ENCODE measurements at regions not wholly inside any gene's neighbourhood (a gene's known extent, or its start where the extent isn't known, plus 50 kb on each side); places are given as distances from the start of the nearest gene placed in this dataset.

DNA sequence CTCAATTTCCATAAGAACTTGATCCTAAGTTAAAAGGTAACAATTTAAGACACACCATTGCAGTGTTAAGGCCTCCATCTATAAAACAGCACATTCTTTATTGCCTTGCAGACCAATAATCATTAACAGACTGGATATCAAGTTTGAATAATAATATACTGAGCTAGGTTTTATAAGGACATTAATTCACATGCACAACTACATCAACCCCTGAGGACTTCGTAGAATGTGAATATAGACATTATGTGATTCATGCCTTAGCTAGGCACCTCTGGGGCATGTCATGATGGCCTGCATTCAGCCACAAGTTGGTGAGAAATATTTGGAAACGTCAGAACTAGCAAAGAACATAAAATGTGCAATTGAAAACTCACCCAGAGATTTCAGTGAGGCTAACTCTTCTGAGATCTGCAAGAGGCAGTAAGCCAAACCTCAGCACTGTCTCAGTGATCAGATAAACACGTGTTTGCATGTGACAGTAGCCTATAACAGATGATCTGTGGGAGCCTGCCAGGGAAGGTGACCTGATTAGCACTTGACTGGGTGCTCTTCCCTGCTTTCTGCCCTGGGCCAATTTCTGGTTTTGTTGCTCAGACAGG lies 492.2 kb downstream of the FLRT2 start:
- FAIRE-seq (no peak), DNase-seq (ENCODE audit: low read depth, low spot score) (no peak)
- BruUV-seq (replicated peaks): no TSS peak
- no peak overlapping the region for H3K27ac ChIP-seq (ENCODE audit: insufficient read depth, low read depth, low read length)
- H3K9ac ChIP-seq (replicated peaks; ENCODE audit: extremely low read depth, insufficient read depth, low read length): no peak overlapping the region
- no peaks in the 10 kb centered on the region for H3K9me1 ChIP-seq (replicated peaks; ENCODE audit: control insufficient read depth, extremely low read depth, insufficient read depth, low read length)
- H3K4me3 ChIP-seq (replicated peaks in 1 of 3; ENCODE audit: insufficient read depth in 1 of 3, low read depth in 1 of 3, low read length in 3 of 3): no peak overlapping the region
- H3K79me2 ChIP-seq (ENCODE audit: control insufficient read depth, insufficient read depth, low read length): no peaks in the 10 kb centered on the region
- ChIA-PET CTCF (no interaction called here), POLR2A (no interaction called here)
- H3K4me1 ChIP-seq (ENCODE audit: control insufficient read depth, extremely low read depth, insufficient read depth, low read length): no peaks in the 10 kb centered on the region
- H3K9me3 ChIP-seq (replicated peaks; ENCODE audit: control insufficient read depth, insufficient read depth, low read length): no peaks in the 10 kb centered on the region
- intact Hi-C loops (cut with micrococcal nuclease): no loop called here
- dilution Hi-C loops (cut with MboI; ENCODE audit: extremely low pct_ligation_motif_present, low sequenced_read_pairs): no loop called here
- no peak overlapping the region for H2AFZ ChIP-seq (ENCODE audit: low read depth, low read length)
- no peak overlapping the region for H3K4me2 ChIP-seq (ENCODE audit: insufficient read depth, low read length)
- H3K27me3 ChIP-seq (ENCODE audit: control insufficient read depth in 2 of 2, insufficient read depth in 2 of 2, low read length in 2 of 2): no peaks in the 10 kb centered on the region
- H4K20me1 ChIP-seq (replicated peaks; ENCODE audit: control insufficient read depth, extremely low read depth, insufficient read depth, low read length): no peaks in the 10 kb centered on the region
- H3K36me3 ChIP-seq (ENCODE audit: control insufficient read depth in 2 of 2, extremely low read depth in 1 of 2, insufficient read depth in 2 of 2, low read length in 2 of 2): no peaks in the 10 kb centered on the region
- TF ChIP-seq MYC (IDR thresholded peaks at IDR 0.05; ENCODE audit: low read depth, low read length) (no peak), POLR2A (IDR thresholded peaks at IDR 0.05; ENCODE audit: low read depth, low read length) (no peak), EZH2 (IDR thresholded peaks at IDR 0.05; ENCODE audit: borderline replicate concordance, low read depth, low read length, severe bottlenecking) (no peak), GATA2 (IDR thresholded peaks at IDR 0.05; ENCODE audit: insufficient read depth, insufficient read length, low read depth, low read length) (no peak), POLR2AphosphoS5 (IDR thresholded peaks at IDR 0.05; ENCODE audit: insufficient read depth, low read depth, low read length) (no peak), JUN (IDR thresholded peaks at IDR 0.05; ENCODE audit: borderline replicate concordance, insufficient read depth, insufficient read length, low read depth) (no peak), FOS (IDR thresholded peaks at IDR 0.05; ENCODE audit: borderline replicate concordance, insufficient read depth, low read length) (no peak)
- TF ChIP-seq, protein P1, sequence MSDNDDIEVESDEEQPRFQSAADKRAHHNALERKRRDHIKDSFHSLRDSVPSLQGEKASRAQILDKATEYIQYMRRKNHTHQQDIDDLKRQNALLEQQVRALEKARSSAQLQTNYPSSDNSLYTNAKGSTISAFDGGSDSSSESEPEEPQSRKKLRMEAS (IDR thresholded peaks at IDR 0.05; ENCODE audit: insufficient read depth, insufficient read length): no peak
- TF ChIP-seq, protein P2, sequence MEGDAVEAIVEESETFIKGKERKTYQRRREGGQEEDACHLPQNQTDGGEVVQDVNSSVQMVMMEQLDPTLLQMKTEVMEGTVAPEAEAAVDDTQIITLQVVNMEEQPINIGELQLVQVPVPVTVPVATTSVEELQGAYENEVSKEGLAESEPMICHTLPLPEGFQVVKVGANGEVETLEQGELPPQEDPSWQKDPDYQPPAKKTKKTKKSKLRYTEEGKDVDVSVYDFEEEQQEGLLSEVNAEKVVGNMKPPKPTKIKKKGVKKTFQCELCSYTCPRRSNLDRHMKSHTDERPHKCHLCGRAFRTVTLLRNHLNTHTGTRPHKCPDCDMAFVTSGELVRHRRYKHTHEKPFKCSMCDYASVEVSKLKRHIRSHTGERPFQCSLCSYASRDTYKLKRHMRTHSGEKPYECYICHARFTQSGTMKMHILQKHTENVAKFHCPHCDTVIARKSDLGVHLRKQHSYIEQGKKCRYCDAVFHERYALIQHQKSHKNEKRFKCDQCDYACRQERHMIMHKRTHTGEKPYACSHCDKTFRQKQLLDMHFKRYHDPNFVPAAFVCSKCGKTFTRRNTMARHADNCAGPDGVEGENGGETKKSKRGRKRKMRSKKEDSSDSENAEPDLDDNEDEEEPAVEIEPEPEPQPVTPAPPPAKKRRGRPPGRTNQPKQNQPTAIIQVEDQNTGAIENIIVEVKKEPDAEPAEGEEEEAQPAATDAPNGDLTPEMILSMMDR (IDR thresholded peaks at IDR 0.05; ENCODE audit: extremely low read depth in 1 of 2, insufficient read depth in 1 of 2, low read depth in 1 of 2, low read length in 2 of 2): no peak
